ENCODE measurements at regions not wholly inside any gene's neighbourhood (a gene's known extent, or its start where the extent isn't known, plus 50 kb on each side); places are given as distances from the start of the nearest gene placed in this dataset.

DNA sequence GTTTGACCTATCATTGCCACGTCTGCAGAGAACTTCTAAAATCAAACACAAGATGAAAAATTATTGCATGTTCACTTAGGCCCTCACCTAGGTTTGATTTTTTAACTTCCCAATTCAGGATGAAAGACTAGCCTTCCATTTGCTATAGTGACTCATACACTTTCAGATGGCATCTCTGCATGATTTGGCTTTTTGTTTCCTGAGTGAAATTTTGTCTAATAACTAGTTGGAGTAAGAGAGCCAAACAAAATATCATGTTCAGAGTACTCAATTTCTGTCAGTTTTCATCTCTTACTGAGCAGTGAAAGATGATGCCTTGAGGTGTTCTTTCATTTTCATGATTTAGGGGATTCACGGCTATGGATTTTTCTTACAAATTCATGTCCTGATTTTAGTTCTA is 122.9 kb downstream of the NSUN3 start:
- CTCF ChIA-PET = no interaction called here

GRCh38 chr3:94187697-94188096 is 124.8 kb downstream of the NSUN3 start:
- no peaks in the 10 kb centered on the region for H3K36me3 ChIP-seq (ENCODE audit: insufficient read depth, low read length, poor library complexity, severe bottlenecking)
- POLR2A ChIA-PET (ENCODE audit: low non-redundant PET) = no interaction called here
- intact Hi-C loops (cut with micrococcal nuclease; ENCODE audit: unreplicated experiment) = no loop called here
- no peaks in the 10 kb centered on the region for H3K27me3 ChIP-seq (replicated peaks; ENCODE audit: insufficient read depth, low read depth, low read length, poor library complexity)
- no peak for DNase-seq (ENCODE audit: low spot score)
- H3K27ac ChIP-seq (ENCODE audit: low read depth, low read length, poor library complexity, severe bottlenecking) = no peak overlapping the region
- H3K4me1 ChIP-seq (ENCODE audit: insufficient read depth, low read length, poor library complexity, severe bottlenecking) = no peaks in the 10 kb centered on the region
- BruUV-seq (replicated peaks) = no TSS peak
- H3K4me3 ChIP-seq (ENCODE audit: low read depth, low read length, poor library complexity, severe bottlenecking) = no peak overlapping the region
- H3K9me3 ChIP-seq (ENCODE audit: low read depth, low read length, poor library complexity, severe bottlenecking) = no peaks in the 10 kb centered on the region
- CTCF ChIA-PET = no interaction called here
- TF ChIP-seq, protein P1, sequence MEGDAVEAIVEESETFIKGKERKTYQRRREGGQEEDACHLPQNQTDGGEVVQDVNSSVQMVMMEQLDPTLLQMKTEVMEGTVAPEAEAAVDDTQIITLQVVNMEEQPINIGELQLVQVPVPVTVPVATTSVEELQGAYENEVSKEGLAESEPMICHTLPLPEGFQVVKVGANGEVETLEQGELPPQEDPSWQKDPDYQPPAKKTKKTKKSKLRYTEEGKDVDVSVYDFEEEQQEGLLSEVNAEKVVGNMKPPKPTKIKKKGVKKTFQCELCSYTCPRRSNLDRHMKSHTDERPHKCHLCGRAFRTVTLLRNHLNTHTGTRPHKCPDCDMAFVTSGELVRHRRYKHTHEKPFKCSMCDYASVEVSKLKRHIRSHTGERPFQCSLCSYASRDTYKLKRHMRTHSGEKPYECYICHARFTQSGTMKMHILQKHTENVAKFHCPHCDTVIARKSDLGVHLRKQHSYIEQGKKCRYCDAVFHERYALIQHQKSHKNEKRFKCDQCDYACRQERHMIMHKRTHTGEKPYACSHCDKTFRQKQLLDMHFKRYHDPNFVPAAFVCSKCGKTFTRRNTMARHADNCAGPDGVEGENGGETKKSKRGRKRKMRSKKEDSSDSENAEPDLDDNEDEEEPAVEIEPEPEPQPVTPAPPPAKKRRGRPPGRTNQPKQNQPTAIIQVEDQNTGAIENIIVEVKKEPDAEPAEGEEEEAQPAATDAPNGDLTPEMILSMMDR (conservative IDR thresholded peaks at IDR 0.05; ENCODE audit: low read depth, low read length) = no peak
- TF ChIP-seq EZH2 (IDR thresholded peaks at IDR 0.05; ENCODE audit: borderline replicate concordance, low read depth, low read length, poor library complexity, severe bottlenecking) = no peak

More for the DNA sequence above, 122.9 kb downstream of the NSUN3 start:
- no peaks in the 10 kb centered on the region for H3K9me3 ChIP-seq (ENCODE audit: low read depth, low read length, poor library complexity, severe bottlenecking)
- no peaks in the 10 kb centered on the region for H3K4me1 ChIP-seq (ENCODE audit: insufficient read depth, low read length, poor library complexity, severe bottlenecking)
- intact Hi-C loops (cut with micrococcal nuclease; ENCODE audit: unreplicated experiment) = no loop called here
- no peaks in the 10 kb centered on the region for H3K36me3 ChIP-seq (ENCODE audit: insufficient read depth, low read length, poor library complexity, severe bottlenecking)
- no peak for DNase-seq (ENCODE audit: low spot score)
- no peak overlapping the region for H3K4me3 ChIP-seq (ENCODE audit: low read depth, low read length, poor library complexity, severe bottlenecking)
- POLR2A ChIA-PET (ENCODE audit: low non-redundant PET) = no interaction called here
- H3K27me3 ChIP-seq (replicated peaks; ENCODE audit: insufficient read depth, low read depth, low read length, poor library complexity) = no peaks in the 10 kb centered on the region
- no peak overlapping the region for H3K27ac ChIP-seq (ENCODE audit: low read depth, low read length, poor library complexity, severe bottlenecking)
- TF ChIP-seq, protein P1 (conservative IDR thresholded peaks at IDR 0.05; ENCODE audit: low read depth, low read length) = no peak
- no peak for TF ChIP-seq EZH2 (IDR thresholded peaks at IDR 0.05; ENCODE audit: borderline replicate concordance, low read depth, low read length, poor library complexity, severe bottlenecking)
- BruUV-seq (replicated peaks) = no TSS peak

DNA sequence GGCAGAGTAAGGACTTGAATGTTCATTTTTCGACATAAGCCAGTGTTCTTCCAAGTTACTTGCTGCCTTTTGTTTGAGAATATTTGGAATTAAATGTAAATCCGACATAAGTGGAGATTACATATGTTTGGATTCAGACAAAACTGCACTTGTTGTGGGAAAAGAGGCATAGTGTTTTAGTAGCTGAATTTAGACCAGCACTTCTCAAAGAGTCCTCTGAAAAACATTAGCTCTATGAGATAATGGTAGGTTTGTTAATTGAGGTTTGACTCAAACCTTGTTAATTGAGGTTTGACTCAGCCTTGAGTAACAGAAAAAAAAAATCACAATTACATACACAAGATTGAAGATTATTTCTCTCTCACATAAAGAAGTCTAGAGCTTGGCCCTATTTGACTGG is 132.5 kb downstream of the NSUN3 start:
- Histone ChIP-seq H3K36me3 (ENCODE audit: insufficient read depth, low read length, poor library complexity, severe bottlenecking) (no peaks in the 10 kb centered on the region), H3K9me3 (ENCODE audit: low read depth, low read length, poor library complexity, severe bottlenecking) (no peaks in the 10 kb centered on the region), H3K27me3 (replicated peaks; ENCODE audit: insufficient read depth, low read depth, low read length, poor library complexity) (no peaks in the 10 kb centered on the region), H3K4me1 (ENCODE audit: insufficient read depth, low read length, poor library complexity, severe bottlenecking) (no peaks in the 10 kb centered on the region), H3K4me3 (ENCODE audit: low read depth, low read length, poor library complexity, severe bottlenecking) (no peak overlapping the region), H3K27ac (ENCODE audit: low read depth, low read length, poor library complexity, severe bottlenecking) (no peak overlapping the region)
- intact Hi-C loops (cut with micrococcal nuclease; ENCODE audit: unreplicated experiment) = no loop called here
- no TSS peak for BruUV-seq (replicated peaks)
- CTCF ChIA-PET = interaction anchor here (0.7 kb wide), 1 partner anchor 34 kb away, joined by 3 read pairs; no protein-coding TSS in a partner anchor
- TF ChIP-seq, protein P1 (conservative IDR thresholded peaks at IDR 0.05; ENCODE audit: low read depth, low read length) = no peak
- no peak for TF ChIP-seq EZH2 (IDR thresholded peaks at IDR 0.05; ENCODE audit: borderline replicate concordance, low read depth, low read length, poor library complexity, severe bottlenecking)
- no peak for DNase-seq (ENCODE audit: low spot score)
- POLR2A ChIA-PET (ENCODE audit: low non-redundant PET) = no interaction called here

Measured in A673 (cell line).